HG02610 (cell line): ENCODE measurements at regions not wholly inside any gene's neighbourhood (a gene's known extent, or its start where the extent isn't known, plus 50 kb on each side); places are given as distances from the start of the nearest gene placed in this dataset.

Experiments
- ATAC-seq: cut with Tn5 transposase; IDR thresholded peaks from one replicate; pipeline ENCODE4 v1.9.1; 2021; ENCODE audit warnings: mild to moderate bottlenecking, moderate library complexity; ENCODE audit not compliant: unreplicated experiment

GRCh38 chr9:81394881-81395675 is 294.3 kb downstream of the TLE1 start:
- no peak for ATAC-seq

GRCh38 chr9:81393985-81394811 is 295.1 kb downstream of the TLE1 start:
- no peak for ATAC-seq

- ATAC-seq: no peak
Observed at GRCh38 chr9:81391457-81391825, 297.9 kb downstream of the TLE1 start.

- ATAC-seq: no peak
Observed at GRCh38 chr9:81390792-81391456, 298.4 kb downstream of the TLE1 start.

- ATAC-seq: no peak
Observed at GRCh38 chr9:81389569-81389993, 299.8 kb downstream of the TLE1 start.

GRCh38 chr9:81388831-81389230 is 300.5 kb downstream of the TLE1 start:
- ATAC-seq: no peak

- ATAC-seq: no peak
Observed at GRCh38 chr9:81387360-81388106, 301.8 kb downstream of the TLE1 start.

GRCh38 chr9:81384911-81385310 is 304.4 kb downstream of the TLE1 start:
- ATAC-seq: no peak

GRCh38 chr9:81382281-81382680 is 307.1 kb downstream of the TLE1 start:
- ATAC-seq: no peak

- ATAC-seq: no peak
Observed at GRCh38 chr9:81381694-81382093, 307.7 kb downstream of the TLE1 start.

GRCh38 chr9:81380504-81381359 is 308.6 kb downstream of the TLE1 start:
- no peak for ATAC-seq

- no peak for ATAC-seq
Observed at GRCh38 chr9:81379655-81380054, 309.7 kb downstream of the TLE1 start.

GRCh38 chr9:81377921-81378320 is 311.4 kb downstream of the TLE1 start:
- ATAC-seq: no peak

GRCh38 chr9:81377320-81377719 is 312.0 kb downstream of the TLE1 start:
- ATAC-seq: no peak

GRCh38 chr9:81375187-81376100 is 313.9 kb downstream of the TLE1 start:
- no peak for ATAC-seq

GRCh38 chr9:81374459-81375186 is 314.7 kb downstream of the TLE1 start:
- ATAC-seq: no peak

GRCh38 chr9:81373294-81373693 is 316.1 kb downstream of the TLE1 start:
- no peak for ATAC-seq

- no peak for ATAC-seq
Observed at GRCh38 chr9:81372628-81373191, 316.6 kb downstream of the TLE1 start.
